ACC112 (cell line): ENCODE measurements at regions not wholly inside any gene's neighbourhood (a gene's known extent, or its start where the extent isn't known, plus 50 kb on each side); places are given as distances from the start of the nearest gene placed in this dataset.

ENCODE experiments used
- H2AFZ ChIP-seq: fragments of 200-600 bp; sonication (generic); one replicate; pipeline ENCODE4 v1.6.0; 2017; ENCODE audit warnings: antibody characterized with exemption, low read length; ENCODE audit not compliant: unreplicated experiment
- H3K27ac ChIP-seq: fragments of 200-600 bp; sonication (generic); 2 replicates; pipeline ENCODE4 v1.5.1; 2014; ENCODE audit warnings: low read depth, mild to moderate bottlenecking, antibody characterized with exemption, low read length, moderate library complexity
- H3K27me3 ChIP-seq: fragments of 200-600 bp; sonication (generic); 2 replicates; pipeline ENCODE4 v1.6.1; 2014; ENCODE audit warnings: mild to moderate bottlenecking, antibody characterized with exemption, low read length, moderate library complexity, mixed read lengths; ENCODE audit not compliant: insufficient read depth
- H3K36me3 ChIP-seq: fragments of 200-600 bp; sonication (generic); 2 replicates; pipeline ENCODE4 v1.6.1; 2016; ENCODE audit warnings: mild to moderate bottlenecking, antibody characterized with exemption, low read length, moderate library complexity, mixed read lengths; ENCODE audit not compliant: insufficient read depth
- H3K4me1 ChIP-seq: fragments of 200-600 bp; sonication (generic); one replicate; pipeline ENCODE4 v1.6.1; 2016; ENCODE audit warnings: low read length, mixed read lengths; ENCODE audit not compliant: insufficient read depth, unreplicated experiment, control insufficient read depth
- H3K4me3 ChIP-seq: fragments of 200-600 bp; sonication (generic); 2 replicates; pipeline ENCODE4 v1.5.1; 2014; ENCODE audit warnings: mild to moderate bottlenecking, low read depth, low read length
- H3K79me2 ChIP-seq: fragments of 200-600 bp; sonication (generic); one replicate; pipeline ENCODE4 v1.6.0; 2016; ENCODE audit warnings: low read length; ENCODE audit not compliant: control insufficient read depth, unreplicated experiment, insufficient read depth

GRCh38 chrX:87727620-87728019 is 210.0 kb downstream of the KLHL4 start:
- no peaks in the 10 kb centered on the region for H3K27me3 ChIP-seq
- no peaks in the 10 kb centered on the region for H3K4me1 ChIP-seq
- H3K36me3 ChIP-seq: no peaks in the 10 kb centered on the region
- H3K79me2 ChIP-seq: no peaks in the 10 kb centered on the region
- H2AFZ ChIP-seq: no peak overlapping the region
- no peak overlapping the region for H3K4me3 ChIP-seq
- no peak overlapping the region for H3K27ac ChIP-seq

- Histone ChIP-seq H3K27ac (no peak overlapping the region), H3K36me3 (no peaks in the 10 kb centered on the region), H3K79me2 (no peaks in the 10 kb centered on the region), H3K4me1 (no peaks in the 10 kb centered on the region), H2AFZ (no peak overlapping the region), H3K27me3 (no peaks in the 10 kb centered on the region), H3K4me3 (no peak overlapping the region)
These were observed 210.4 kb downstream of the KLHL4 start for GRCh38 chrX:87728024-87728423.

- no peak overlapping the region for H3K27ac ChIP-seq
- H3K79me2 ChIP-seq: no peaks in the 10 kb centered on the region
- no peaks in the 10 kb centered on the region for H3K4me1 ChIP-seq
- no peaks in the 10 kb centered on the region for H3K27me3 ChIP-seq
- H3K4me3 ChIP-seq: no peak overlapping the region
- no peak overlapping the region for H2AFZ ChIP-seq
- no peaks in the 10 kb centered on the region for H3K36me3 ChIP-seq
These were observed 210.9 kb downstream of the KLHL4 start for GRCh38 chrX:87728459-87728858.

- H3K4me3 ChIP-seq: no peak overlapping the region
- H3K27ac ChIP-seq: no peak overlapping the region
- no peaks in the 10 kb centered on the region for H3K4me1 ChIP-seq
- H3K27me3 ChIP-seq: no peaks in the 10 kb centered on the region
- H3K79me2 ChIP-seq: no peaks in the 10 kb centered on the region
- H2AFZ ChIP-seq: no peak overlapping the region
- no peaks in the 10 kb centered on the region for H3K36me3 ChIP-seq
These were observed 214.5 kb downstream of the KLHL4 start for GRCh38 chrX:87732133-87732532.

- no peaks in the 10 kb centered on the region for H3K27me3 ChIP-seq
- H2AFZ ChIP-seq: no peak overlapping the region
- no peak overlapping the region for H3K4me3 ChIP-seq
- H3K4me1 ChIP-seq: no peaks in the 10 kb centered on the region
- H3K36me3 ChIP-seq: no peaks in the 10 kb centered on the region
- no peak overlapping the region for H3K27ac ChIP-seq
- H3K79me2 ChIP-seq: no peaks in the 10 kb centered on the region
These were observed 219.0 kb downstream of the KLHL4 start for GRCh38 chrX:87736576-87736975.

GRCh38 chrX:87744391-87744790 is 226.8 kb downstream of the KLHL4 start:
- H3K36me3 ChIP-seq: no peaks in the 10 kb centered on the region
- no peak overlapping the region for H3K27ac ChIP-seq
- no peaks in the 10 kb centered on the region for H3K79me2 ChIP-seq
- H3K4me3 ChIP-seq: no peak overlapping the region
- H3K4me1 ChIP-seq: no peaks in the 10 kb centered on the region
- H2AFZ ChIP-seq: no peak overlapping the region
- no peaks in the 10 kb centered on the region for H3K27me3 ChIP-seq

- no peaks in the 10 kb centered on the region for H3K4me1 ChIP-seq
- no peak overlapping the region for H3K27ac ChIP-seq
These were observed 237.9 kb downstream of the KLHL4 start for GRCh38 chrX:87755493-87755892.

GRCh38 chrX:87788976-87789375 is 271.4 kb downstream of the KLHL4 start:
- H3K27ac ChIP-seq: no peak overlapping the region
- no peaks in the 10 kb centered on the region for H3K36me3 ChIP-seq
- H3K4me3 ChIP-seq: no peak overlapping the region
- no peaks in the 10 kb centered on the region for H3K79me2 ChIP-seq
- no peak overlapping the region for H2AFZ ChIP-seq
- no peaks in the 10 kb centered on the region for H3K4me1 ChIP-seq
- no peaks in the 10 kb centered on the region for H3K27me3 ChIP-seq

More at GRCh38 chrX:87755493-87755892, 237.9 kb downstream of the KLHL4 start:
- Histone ChIP-seq H3K4me3 (no peak overlapping the region), H3K27me3 (no peaks in the 10 kb centered on the region), H2AFZ (no peak overlapping the region), H3K79me2 (no peaks in the 10 kb centered on the region), H3K36me3 (no peaks in the 10 kb centered on the region)

- H3K79me2 ChIP-seq: no peaks in the 10 kb centered on the region
- no peaks in the 10 kb centered on the region for H3K27me3 ChIP-seq
- H3K27ac ChIP-seq: no peak overlapping the region
- no peak overlapping the region for H2AFZ ChIP-seq
- H3K4me1 ChIP-seq: no peaks in the 10 kb centered on the region
- no peaks in the 10 kb centered on the region for H3K36me3 ChIP-seq
- no peak overlapping the region for H3K4me3 ChIP-seq
These were observed 280.4 kb downstream of the KLHL4 start for GRCh38 chrX:87798039-87798438.

- Histone ChIP-seq H3K4me3 (no peak overlapping the region), H2AFZ (no peak overlapping the region), H3K79me2 (no peaks in the 10 kb centered on the region), H3K36me3 (no peaks in the 10 kb centered on the region), H3K4me1 (no peaks in the 10 kb centered on the region), H3K27ac (no peak overlapping the region), H3K27me3 (no peaks in the 10 kb centered on the region)
These were observed 288.4 kb downstream of the KLHL4 start for GRCh38 chrX:87805829-87806490.

GRCh38 chrX:87808576-87809243 is 291.1 kb downstream of the KLHL4 start:
- H3K4me1 ChIP-seq: no peaks in the 10 kb centered on the region
- no peaks in the 10 kb centered on the region for H3K27me3 ChIP-seq
- H3K79me2 ChIP-seq: no peaks in the 10 kb centered on the region
- H2AFZ ChIP-seq: no peak overlapping the region
- no peaks in the 10 kb centered on the region for H3K36me3 ChIP-seq
- no peak overlapping the region for H3K27ac ChIP-seq
- no peak overlapping the region for H3K4me3 ChIP-seq
